ENCODE measurements at regions not wholly inside any gene's neighbourhood (a gene's known extent, or its start where the extent isn't known, plus 50 kb on each side); places are given as distances from the start of the nearest gene placed in this dataset.
A peak's percentile ranks its signal among the peaks of the same experiment; 100 is the strongest.

DNA sequence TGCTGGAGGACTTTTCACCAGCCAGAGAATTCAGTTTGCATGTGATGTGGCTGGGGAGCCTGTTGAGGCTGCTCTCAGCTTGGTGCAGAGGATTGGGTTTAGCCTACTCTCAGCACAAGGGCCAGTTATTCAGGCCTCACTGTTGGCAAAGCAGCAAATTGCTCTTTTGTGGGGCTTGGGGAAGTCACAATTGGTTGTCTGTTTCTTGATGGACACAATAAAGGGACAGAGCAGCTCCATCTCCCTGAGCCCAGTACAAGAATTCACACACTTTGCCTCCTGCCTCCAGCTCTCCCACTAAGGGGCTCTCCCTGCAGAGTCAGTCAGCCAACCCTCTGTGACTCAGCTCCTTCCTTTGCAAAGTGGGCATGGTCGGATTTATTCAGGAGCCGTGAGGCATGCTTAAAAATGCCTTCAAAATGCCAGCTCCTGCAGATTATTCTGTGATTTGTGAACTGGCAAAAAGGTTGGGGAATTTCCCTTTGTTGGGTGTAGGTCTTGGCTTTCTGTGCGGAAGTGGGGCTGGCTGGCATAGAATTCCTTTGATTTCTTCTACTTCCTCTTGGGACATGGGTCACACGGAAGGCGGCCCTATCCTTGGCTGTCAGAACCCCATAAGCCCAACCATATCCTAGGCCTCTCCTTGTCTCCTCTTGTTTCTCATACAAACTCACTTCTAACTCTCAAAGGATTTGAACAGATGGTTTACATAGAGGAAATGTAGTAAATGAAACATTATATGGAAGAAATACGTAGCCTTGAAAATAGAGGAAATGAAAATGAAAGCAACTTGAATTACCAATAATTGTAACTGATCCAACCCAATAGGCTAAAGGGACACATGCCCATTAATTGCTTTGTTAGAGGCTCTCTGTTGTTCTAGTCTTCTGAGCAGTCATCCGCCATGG, 118.7 kb upstream of the CD180 start:
- no peak for TF ChIP-seq CREM (CRISPR knock-in tag; IDR thresholded peaks at IDR 0.05)
- no peak for TF ChIP-seq FOXJ3 (CRISPR knock-in tag; IDR thresholded peaks at IDR 0.05; ENCODE audit: borderline replicate concordance)
- TF ChIP-seq CBFB (CRISPR knock-in tag; IDR thresholded peaks at IDR 0.05; ENCODE audit: low read depth), result no peak
- no peak for TF ChIP-seq ATF1 (CRISPR knock-in tag; IDR thresholded peaks at IDR 0.05)
- TF ChIP-seq SP1 (CRISPR knock-in tag; conservative IDR thresholded peaks at IDR 0.05), result no peak
- TF ChIP-seq ZNF219 (CRISPR knock-in tag; IDR thresholded peaks at IDR 0.05; ENCODE audit: borderline replicate concordance), result no peak
- no peak for TF ChIP-seq ZNF512 (CRISPR knock-in tag; IDR thresholded peaks at IDR 0.05; ENCODE audit: borderline replicate concordance)
- Mint-ChIP-seq H3K27ac (no peak overlapping the region), H3K4me1 (no peaks in the 10 kb centered on the region), H3K27me3 (ENCODE audit: low read depth) (no peaks in the 10 kb centered on the region), H3K36me3 (peaks cover 3% of the 10 kb centered on the region; the same call in 1 of the 2 replicates), H3K9me3 (peaks cover 48% of the 10 kb centered on the region), H3K4me3 (no peak overlapping the region)
- ATAC-seq (peak; percentile 41), DNase-seq (ENCODE audit: low spot score) (no peak)
- ChIA-PET POLR2A (no interaction called here), CTCF (interaction anchor here (1.1 kb wide), 1 partner anchor 69 kb away, joined by 4 read pairs; no protein-coding TSS in a partner anchor)

DNA sequence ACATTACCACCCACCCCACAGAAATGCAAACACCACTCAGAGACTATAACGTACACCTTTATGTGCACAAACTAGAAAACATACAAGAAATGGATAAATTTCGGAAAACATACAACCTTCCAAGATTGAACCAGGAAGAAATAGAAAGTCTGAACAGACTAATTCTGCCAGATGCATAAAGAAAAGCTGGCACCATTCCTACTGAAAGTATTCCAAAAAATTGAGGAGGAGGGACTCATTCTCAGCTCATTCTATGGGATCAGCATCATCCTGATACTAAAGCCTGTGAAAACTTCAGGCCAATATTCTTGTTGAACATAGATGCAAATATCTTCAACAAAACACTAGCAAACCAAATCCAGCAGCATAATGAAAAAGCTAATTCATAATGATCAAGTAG, 115.1 kb upstream of the CD180 start:
- DNase-seq (ENCODE audit: low spot score) (no peak), ATAC-seq (no peak)
- Mint-ChIP-seq H3K9me3 (peaks cover 32% of the 10 kb centered on the region), H3K4me3 (no peak overlapping the region), H3K36me3 (peaks cover 3% of the 10 kb centered on the region; the same call in 1 of the 2 replicates), H3K27me3 (ENCODE audit: low read depth) (no peaks in the 10 kb centered on the region; the same call in 1 of the 2 replicates), H3K4me1 (no peaks in the 10 kb centered on the region), H3K27ac (no peak overlapping the region)
- ChIA-PET POLR2A (no interaction called here), CTCF (no interaction called here)
- TF ChIP-seq, protein P1, sequence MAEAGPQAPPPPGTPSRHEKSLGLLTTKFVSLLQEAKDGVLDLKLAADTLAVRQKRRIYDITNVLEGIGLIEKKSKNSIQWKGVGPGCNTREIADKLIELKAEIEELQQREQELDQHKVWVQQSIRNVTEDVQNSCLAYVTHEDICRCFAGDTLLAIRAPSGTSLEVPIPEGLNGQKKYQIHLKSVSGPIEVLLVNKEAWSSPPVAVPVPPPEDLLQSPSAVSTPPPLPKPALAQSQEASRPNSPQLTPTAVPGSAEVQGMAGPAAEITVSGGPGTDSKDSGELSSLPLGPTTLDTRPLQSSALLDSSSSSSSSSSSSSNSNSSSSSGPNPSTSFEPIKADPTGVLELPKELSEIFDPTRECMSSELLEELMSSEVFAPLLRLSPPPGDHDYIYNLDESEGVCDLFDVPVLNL (CRISPR knock-in tag; IDR thresholded peaks at IDR 0.05; ENCODE audit: borderline replicate concordance, low read depth), result no peak
- no peak for TF ChIP-seq TP53 (CRISPR knock-in tag; IDR thresholded peaks at IDR 0.05)

DNA sequence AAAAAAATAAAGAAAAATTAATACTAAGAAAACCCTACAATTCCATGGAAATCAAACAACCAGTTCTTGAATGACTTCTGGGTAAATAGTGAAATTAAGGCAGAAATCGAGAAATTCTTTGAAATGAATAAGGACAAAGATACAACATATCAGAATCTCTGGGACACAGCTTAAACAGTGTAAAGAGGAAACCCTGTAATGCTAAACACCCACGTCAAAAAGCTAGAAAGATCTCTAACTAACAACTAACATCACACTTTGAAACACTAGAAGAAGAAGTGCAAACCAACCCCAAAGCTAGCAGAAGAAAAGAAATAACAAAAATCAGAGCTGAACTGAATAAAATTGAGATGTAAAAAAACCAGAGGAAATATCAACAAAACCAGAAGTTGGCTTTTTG, 114.6 kb upstream of the CD180 start:
- ATAC-seq, result no peak

More for the DNA sequence above, 114.6 kb upstream of the CD180 start:
- H3K4me1 Mint-ChIP-seq, result no peaks in the 10 kb centered on the region
- peaks cover 3% of the 10 kb centered on the region; the same call in 1 of the 2 replicates for H3K36me3 Mint-ChIP-seq
- ChIA-PET POLR2A (no interaction called here), CTCF (no interaction called here)
- no peaks in the 10 kb centered on the region; the same call in 1 of the 2 replicates for H3K27me3 Mint-ChIP-seq (ENCODE audit: low read depth)
- DNase-seq (ENCODE audit: low spot score), result no peak
- no peak for TF ChIP-seq TEAD4 (CRISPR knock-in tag; IDR thresholded peaks at IDR 0.05)
- TF ChIP-seq ZNF219 (CRISPR knock-in tag; IDR thresholded peaks at IDR 0.05; ENCODE audit: borderline replicate concordance), result no peak
- TF ChIP-seq, protein P2, sequence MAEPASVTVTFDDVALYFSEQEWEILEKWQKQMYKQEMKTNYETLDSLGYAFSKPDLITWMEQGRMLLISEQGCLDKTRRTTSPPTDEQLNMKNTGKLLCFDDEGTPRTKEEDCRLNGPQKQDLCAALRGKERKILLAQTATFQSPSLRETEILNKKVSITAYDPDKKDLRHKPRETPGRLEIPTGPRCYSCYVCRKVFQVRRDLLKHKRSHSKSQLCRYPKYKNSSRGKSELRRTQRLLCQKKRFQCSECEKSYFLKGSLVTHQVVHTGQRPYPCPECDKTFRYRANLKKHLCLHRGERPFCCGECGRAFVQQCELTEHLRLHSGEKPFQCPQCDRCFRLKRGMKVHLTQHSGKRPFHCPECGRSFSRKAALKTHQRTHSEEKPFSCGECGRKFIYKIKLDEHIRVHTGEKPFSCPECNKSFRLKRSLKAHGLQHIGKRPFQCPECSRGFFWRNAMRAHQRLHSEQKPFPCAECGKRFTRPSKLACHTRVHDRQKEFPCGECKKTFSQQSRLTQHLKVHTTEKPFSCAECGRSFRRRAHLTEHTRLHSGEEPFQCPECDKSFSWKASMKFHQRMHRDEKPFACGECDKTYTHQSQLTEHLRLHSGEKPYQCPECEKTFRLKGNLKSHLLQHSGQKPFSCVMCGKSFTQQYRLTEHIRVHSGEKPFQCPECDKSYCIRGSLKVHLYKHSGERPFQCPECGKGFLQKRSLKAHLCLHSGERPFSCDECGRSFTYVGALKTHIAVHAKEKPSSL (CRISPR knock-in tag; conservative IDR thresholded peaks at IDR 0.05), result no peak
- TF ChIP-seq CBFB (CRISPR knock-in tag; IDR thresholded peaks at IDR 0.05; ENCODE audit: low read depth), result no peak
- TF ChIP-seq NFE2L1 (CRISPR knock-in tag; IDR thresholded peaks at IDR 0.05), result no peak
- TF ChIP-seq GABPB1 (CRISPR knock-in tag; IDR thresholded peaks at IDR 0.05), result no peak
- no peak for TF ChIP-seq GRHL2 (CRISPR knock-in tag; IDR thresholded peaks at IDR 0.05; ENCODE audit: insufficient replicate concordance, severe bottlenecking)
- H3K4me3 Mint-ChIP-seq, result no peak overlapping the region
- no peak overlapping the region for H3K27ac Mint-ChIP-seq
- peaks cover 32% of the 10 kb centered on the region for H3K9me3 Mint-ChIP-seq

Measured in WTC11 (cell line).